Gastrocnemius medialis (tissue), 4 donors: ENCODE measurements at regions not wholly inside any gene's neighbourhood (a gene's known extent, or its start where the extent isn't known, plus 50 kb on each side); places are given as distances from the start of the nearest gene placed in this dataset.

Experiments
- POLR2A ChIP-seq, 2 donors: fragments of 450-650 bp; IDR thresholded peaks; one replicate each; pipeline ENCODE4 v1.6.1; 2017; ENCODE audit warnings: antibody characterized with exemption in 2 of 2, mild to moderate bottlenecking in 2 of 2, moderate library complexity in 2 of 2
- TF ChIP-seq, protein P1 (sequence below), 5 experiments: fragments of 450-650 bp in 3 of 5; fragments of 200-600 bp in 2 of 5; sonication (generic) in 2 of 5; IDR thresholded peaks in 4 of 5; conservative IDR thresholded peaks in 1 of 5; 1 replicate in 4 of 5; 2 replicates in 1 of 5; pipeline ENCODE4 v1.5.1; 2016 to 2019; ENCODE audit warnings: antibody characterized with exemption in 5 of 5, mild to moderate bottlenecking in 3 of 5, moderate library complexity in 3 of 5

DNA sequence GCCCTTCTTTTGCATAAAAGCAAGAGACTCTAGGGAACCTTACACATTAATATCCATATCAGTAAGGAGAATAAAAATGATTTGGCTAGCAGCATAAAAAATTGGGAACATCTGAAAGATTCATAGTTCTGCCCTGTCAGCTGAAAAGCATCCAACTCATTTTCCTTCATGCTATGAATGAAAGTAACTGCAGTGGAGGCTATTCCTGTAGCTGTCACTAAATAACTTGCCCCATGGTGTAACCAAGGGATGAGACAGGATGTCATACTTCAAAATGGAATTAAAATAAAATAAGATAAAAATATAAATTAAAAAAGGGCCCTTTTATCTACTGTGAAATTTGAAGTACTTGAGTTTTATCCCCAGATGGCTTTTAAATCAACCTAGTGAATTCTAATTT lies 878.8 kb downstream of the C4orf33 start:
- TF ChIP-seq, protein P1, sequence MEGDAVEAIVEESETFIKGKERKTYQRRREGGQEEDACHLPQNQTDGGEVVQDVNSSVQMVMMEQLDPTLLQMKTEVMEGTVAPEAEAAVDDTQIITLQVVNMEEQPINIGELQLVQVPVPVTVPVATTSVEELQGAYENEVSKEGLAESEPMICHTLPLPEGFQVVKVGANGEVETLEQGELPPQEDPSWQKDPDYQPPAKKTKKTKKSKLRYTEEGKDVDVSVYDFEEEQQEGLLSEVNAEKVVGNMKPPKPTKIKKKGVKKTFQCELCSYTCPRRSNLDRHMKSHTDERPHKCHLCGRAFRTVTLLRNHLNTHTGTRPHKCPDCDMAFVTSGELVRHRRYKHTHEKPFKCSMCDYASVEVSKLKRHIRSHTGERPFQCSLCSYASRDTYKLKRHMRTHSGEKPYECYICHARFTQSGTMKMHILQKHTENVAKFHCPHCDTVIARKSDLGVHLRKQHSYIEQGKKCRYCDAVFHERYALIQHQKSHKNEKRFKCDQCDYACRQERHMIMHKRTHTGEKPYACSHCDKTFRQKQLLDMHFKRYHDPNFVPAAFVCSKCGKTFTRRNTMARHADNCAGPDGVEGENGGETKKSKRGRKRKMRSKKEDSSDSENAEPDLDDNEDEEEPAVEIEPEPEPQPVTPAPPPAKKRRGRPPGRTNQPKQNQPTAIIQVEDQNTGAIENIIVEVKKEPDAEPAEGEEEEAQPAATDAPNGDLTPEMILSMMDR (IDR thresholded peaks at IDR 0.05 in 4 of 5, conservative IDR thresholded peaks at IDR 0.05 in 1 of 5) = no peak
- TF ChIP-seq POLR2A (IDR thresholded peaks at IDR 0.05) = no peak
